Keratinocyte (primary cell): ENCODE measurements at regions not wholly inside any gene's neighbourhood (a gene's known extent, or its start where the extent isn't known, plus 50 kb on each side); places are given as distances from the start of the nearest gene placed in this dataset.
"Not testable (repeated sequence)": the region's sequence is repeated elsewhere in the genome, so short reads cannot be mapped to it uniquely, and the experiment has no call there.

Experiments
- DNase-seq: peaks from one replicate; pipeline ENCODE4 v3.0.0-alpha.2; 2011; ENCODE audit warnings: low read depth, missing footprints, low spot score
- FAIRE-seq: peaks from 2 replicates; lab custom pipeline; 2011; peaks lifted over from hg19 to GRCh38; lab: Jason Lieb, UNC
- H2AFZ ChIP-seq: 2 replicates; pipeline ENCODE4 v1.6.0; 2012; ENCODE audit warnings: low read length, control low read depth, inconsistent platforms; ENCODE audit not compliant: control insufficient read depth
- H3K27ac ChIP-seq: 2 replicates; pipeline ENCODE4 v1.5.1; 2011; ENCODE audit warnings: low read length; ENCODE audit not compliant: control insufficient read depth, insufficient read depth
- H3K27me3 ChIP-seq: 3 replicates; pipeline ENCODE4 v1.6.0; 2011; ENCODE audit warnings: low read length; ENCODE audit not compliant: control insufficient read depth, insufficient read depth; ENCODE audit errors: extremely low read depth
- H3K36me3 ChIP-seq, 2 experiments: 2 replicates in 1 of 2; 3 replicates in 1 of 2; pipeline ENCODE4 v1.5.1; 2011; ENCODE audit warnings: low read length in 2 of 2, mild to moderate bottlenecking in 1 of 2; ENCODE audit not compliant: control insufficient read depth in 2 of 2, insufficient read depth in 2 of 2; ENCODE audit errors: extremely low read depth in 1 of 2
- H3K4me1 ChIP-seq: 3 replicates; pipeline ENCODE4 v1.5.1; 2011; ENCODE audit warnings: low read length; ENCODE audit not compliant: control insufficient read depth, insufficient read depth; ENCODE audit errors: extremely low read depth
- H3K4me2 ChIP-seq: 3 replicates; pipeline ENCODE4 v1.6.0; 2011; ENCODE audit warnings: low read depth, low read length; ENCODE audit not compliant: control insufficient read depth, insufficient read depth; ENCODE audit errors: extremely low read depth
- H3K4me3 ChIP-seq, 3 experiments: fragments of 200-600 bp in 1 of 3; sonication (generic) in 1 of 3; 2 replicates in 2 of 3; 3 replicates in 1 of 3; pipeline ENCODE4 v1.5.1; 2011 to 2016; ENCODE audit warnings: low read length in 3 of 3, mild to moderate bottlenecking in 3 of 3, control low read depth in 2 of 3, inconsistent platforms in 1 of 3, low read depth in 1 of 3, mixed read lengths in 1 of 3, mixed run types in 1 of 3, moderate library complexity in 1 of 3; ENCODE audit not compliant: control insufficient read depth in 2 of 3, insufficient read depth in 2 of 3; ENCODE audit errors: extremely low read depth in 1 of 3
- H3K79me2 ChIP-seq: 2 replicates; pipeline ENCODE4 v1.6.0; 2012; ENCODE audit warnings: low read length; ENCODE audit not compliant: control insufficient read depth, insufficient read depth
- H3K9ac ChIP-seq: 3 replicates; pipeline ENCODE4 v1.6.0; 2011; ENCODE audit warnings: low read length; ENCODE audit not compliant: control insufficient read depth, insufficient read depth; ENCODE audit errors: extremely low read depth
- H3K9me1 ChIP-seq: 3 replicates; pipeline ENCODE4 v1.6.0; 2011; ENCODE audit warnings: low read length; ENCODE audit not compliant: control insufficient read depth, insufficient read depth; ENCODE audit errors: extremely low read depth
- H3K9me3 ChIP-seq: 2 replicates; pipeline ENCODE4 v1.5.1; 2012; ENCODE audit warnings: low read depth, low read length; ENCODE audit not compliant: control insufficient read depth
- H4K20me1 ChIP-seq: 3 replicates; pipeline ENCODE4 v1.6.0; 2011; ENCODE audit warnings: low read length; ENCODE audit not compliant: control insufficient read depth, insufficient read depth; ENCODE audit errors: extremely low read depth
- CTCF ChIP-seq, 3 experiments: IDR thresholded peaks in 1 of 3; conservative IDR thresholded peaks in 1 of 3; optimal IDR thresholded peaks in 1 of 3; 2 replicates in 2 of 3; 3 replicates in 1 of 3; pipeline versions ENCODE3 to v1.5.1; 2011; ENCODE audit warnings: low read length in 3 of 3, mild to moderate bottlenecking in 3 of 3, moderate library complexity in 2 of 3, control low read depth in 1 of 3, inconsistent platforms in 1 of 3; ENCODE audit not compliant: insufficient read depth in 2 of 3; ENCODE audit errors: extremely low read depth in 1 of 3
- EZH2 ChIP-seq: IDR thresholded peaks from one replicate; pipeline ENCODE4 v1.6.1; 2012; ENCODE audit warnings: inconsistent platforms, mild to moderate bottlenecking, low read length, moderate library complexity
- dilution Hi-C: fragments of 300-500 bp; cut with MboI; formaldehyde crosslinking; loops from one replicate; pipeline ENCODE4 v1.7.0; 2020; ENCODE audit warnings: low sequenced_read_pairs; ENCODE audit not compliant: extremely low pct_ligation_motif_present

DNA sequence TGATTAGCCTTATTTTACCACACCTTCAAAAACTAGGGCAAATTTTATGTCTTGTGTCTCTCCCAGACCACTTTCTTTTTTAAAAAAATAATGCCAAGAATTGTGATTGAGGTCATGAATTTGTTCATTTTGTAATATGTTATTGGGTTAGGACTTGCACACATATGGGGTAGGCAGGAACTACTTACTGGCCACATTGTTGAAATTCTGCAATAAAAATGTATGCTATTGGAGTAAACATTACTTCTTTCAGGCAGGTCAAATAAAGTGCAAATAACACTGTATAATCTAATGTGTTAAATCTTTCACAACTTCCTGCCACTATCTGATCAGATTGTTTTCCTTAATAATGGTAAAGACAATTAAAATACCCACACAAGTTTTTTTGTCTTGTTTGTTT is 166.6 kb upstream of the COL11A1 start:
- Histone ChIP-seq H3K4me1 (no peaks in the 10 kb centered on the region), H3K4me3 (no peak overlapping the region), H3K9ac (no peak overlapping the region), H3K79me2 (no peaks in the 10 kb centered on the region), H3K27me3 (no peaks in the 10 kb centered on the region), H3K4me2 (no peak overlapping the region), H3K9me1 (no peaks in the 10 kb centered on the region), H3K36me3 (no peaks in the 10 kb centered on the region), H4K20me1 (no peaks in the 10 kb centered on the region), H3K27ac (no peak overlapping the region), H2AFZ (no peak overlapping the region), H3K9me3 (no peaks in the 10 kb centered on the region)
- DNase-seq (no peak), FAIRE-seq (no peak)
- no peak for TF ChIP-seq EZH2
- TF ChIP-seq CTCF (optimal IDR thresholded peaks at IDR 0.05 in 1 of 3, IDR thresholded peaks at IDR 0.05 in 1 of 3, conservative IDR thresholded peaks at IDR 0.05 in 1 of 3; ENCODE audit: extremely low read depth in 1 of 3, insufficient read depth in 2 of 3, low read length in 3 of 3), result no peak
- dilution Hi-C loops, result no loop called here

- TF ChIP-seq EZH2, result no peak
- TF ChIP-seq CTCF (optimal IDR thresholded peaks at IDR 0.05 in 1 of 3, IDR thresholded peaks at IDR 0.05 in 1 of 3, conservative IDR thresholded peaks at IDR 0.05 in 1 of 3; ENCODE audit: extremely low read depth in 1 of 3, insufficient read depth in 2 of 3, low read length in 3 of 3), result no peak
- Histone ChIP-seq H3K4me3 (no peak overlapping the region), H3K27ac (no peak overlapping the region), H3K36me3 (no peaks in the 10 kb centered on the region), H3K79me2 (no peaks in the 10 kb centered on the region), H3K9me1 (no peaks in the 10 kb centered on the region), H3K9ac (no peak overlapping the region), H4K20me1 (no peaks in the 10 kb centered on the region), H3K4me2 (no peak overlapping the region), H2AFZ (no peak overlapping the region), H3K9me3 (no peaks in the 10 kb centered on the region), H3K4me1 (no peaks in the 10 kb centered on the region), H3K27me3 (no peaks in the 10 kb centered on the region)
- DNase-seq (no peak), FAIRE-seq (no peak)
- dilution Hi-C loops, result no loop called here
Observed at GRCh38 chr1:103273106-103273505, 164.8 kb upstream of the COL11A1 start.

- H3K79me2 ChIP-seq, H3K9me3 ChIP-seq, H3K27me3 ChIP-seq, H3K4me1 ChIP-seq, H2AFZ ChIP-seq, H3K9ac ChIP-seq, FAIRE-seq, H3K36me3 ChIP-seq, H3K27ac ChIP-seq, H3K4me3 ChIP-seq, H3K9me1 ChIP-seq, H3K4me2 ChIP-seq, DNase-seq, H4K20me1 ChIP-seq, dilution Hi-C loops: not testable (repeated sequence)
Observed at GRCh38 chr1:103271471-103271870, 163.1 kb upstream of the COL11A1 start.
